Smooth muscle cell (in vitro differentiated cells): ENCODE measurements at regions not wholly inside any gene's neighbourhood (a gene's known extent, or its start where the extent isn't known, plus 50 kb on each side); places are given as distances from the start of the nearest gene placed in this dataset.

ENCODE experiments used
- DNase-seq: peaks from one replicate; lab custom pipeline; 2025; ENCODE audit not compliant: unreplicated experiment; lab: John Stamatoyannopoulos, UW
- H2AFZ ChIP-seq: fragments of 200-600 bp; sonication (generic); 2 replicates; pipeline ENCODE4 v1.6.0; 2016; ENCODE audit warnings: antibody characterized with exemption, low read depth, mild to moderate bottlenecking
- H3F3A ChIP-seq: fragments of 200-600 bp; sonication (generic); 2 replicates; pipeline ENCODE4 v1.6.0; 2017; ENCODE audit warnings: antibody characterized with exemption, low read depth
- H3K27ac ChIP-seq: fragments of 200-600 bp; sonication (generic); 2 replicates; pipeline ENCODE4 v1.5.1; 2016; ENCODE audit warnings: low read depth, mild to moderate bottlenecking
- H3K27me3 ChIP-seq: fragments of 200-600 bp; sonication (generic); 2 replicates; pipeline ENCODE4 v1.6.1; 2016; ENCODE audit warnings: low read depth, mild to moderate bottlenecking
- H3K36me3 ChIP-seq: fragments of 200-600 bp; sonication (generic); 2 replicates; pipeline ENCODE4 v1.5.1; 2016; ENCODE audit warnings: low read depth
- H3K4me1 ChIP-seq: fragments of 200-600 bp; sonication (generic); 2 replicates; pipeline ENCODE4 v1.5.1; 2016; ENCODE audit warnings: low read depth
- H3K4me2 ChIP-seq: fragments of 200-600 bp; sonication (generic); 2 replicates; pipeline ENCODE4 v1.6.0; 2016; ENCODE audit warnings: mild to moderate bottlenecking
- H3K4me3 ChIP-seq: fragments of 200-600 bp; sonication (generic); 2 replicates; pipeline ENCODE4 v1.5.1; 2016; ENCODE audit warnings: mild to moderate bottlenecking
- H3K79me2 ChIP-seq: fragments of 200-600 bp; sonication (generic); 2 replicates; pipeline ENCODE4 v1.6.0; 2016; ENCODE audit warnings: low read depth, mild to moderate bottlenecking
- H3K9ac ChIP-seq: fragments of 200-600 bp; sonication (generic); 2 replicates; pipeline ENCODE4 v1.6.0; 2016; ENCODE audit warnings: low read depth
- H3K9me3 ChIP-seq: fragments of 200-600 bp; sonication (generic); replicated peaks from 2 replicates; pipeline ENCODE4 v1.5.1; 2016; ENCODE audit warnings: low read depth
- H4K20me1 ChIP-seq: fragments of 200-600 bp; sonication (generic); 2 replicates; pipeline ENCODE4 v1.6.0; 2016; ENCODE audit warnings: low read depth
- CTCF ChIP-seq: fragments of 200-600 bp; sonication (generic); IDR thresholded peaks from 2 replicates; pipeline ENCODE4 v1.5.1; 2017; ENCODE audit warnings: borderline replicate concordance, mild to moderate bottlenecking, antibody characterized with exemption; ENCODE audit not compliant: insufficient read depth, poor library complexity, severe bottlenecking
- WGBS: methylation state at CpG from one replicate; pipeline ENCODE4 v1.1.7; 2016; ENCODE audit warnings: low lambda C conversion rate; 5-methylcytosine and 5-hydroxymethylcytosine counted together

- no peak for TF ChIP-seq CTCF
- no peak overlapping the region for H3K27ac ChIP-seq
- no peaks in the 10 kb centered on the region for H3F3A ChIP-seq
- 88% methylated on average over 5 of the region's 5 CpGs for WGBS
- no peaks in the 10 kb centered on the region for H3K36me3 ChIP-seq
- no peak overlapping the region for H3K4me3 ChIP-seq
- no peaks in the 10 kb centered on the region for H4K20me1 ChIP-seq
- no peak for DNase-seq
- no peak overlapping the region for H3K9ac ChIP-seq
- no peaks in the 10 kb centered on the region for H3K9me3 ChIP-seq
- H3K4me2 ChIP-seq = no peak overlapping the region
- no peak overlapping the region for H2AFZ ChIP-seq
- no peaks in the 10 kb centered on the region for H3K79me2 ChIP-seq
- no peaks in the 10 kb centered on the region for H3K27me3 ChIP-seq
- H3K4me1 ChIP-seq = no peaks in the 10 kb centered on the region
Observed at GRCh38 chr12:131208425-131208824, 254.7 kb downstream of the ADGRD1 start.

- Histone ChIP-seq H4K20me1 (no peaks in the 10 kb centered on the region), H3K9me3 (no peaks in the 10 kb centered on the region), H3K4me1 (no peaks in the 10 kb centered on the region), H3K9ac (no peak overlapping the region), H2AFZ (no peak overlapping the region), H3K36me3 (no peaks in the 10 kb centered on the region), H3K79me2 (no peaks in the 10 kb centered on the region), H3K27me3 (no peaks in the 10 kb centered on the region), H3K4me2 (no peak overlapping the region), H3F3A (no peaks in the 10 kb centered on the region), H3K4me3 (no peak overlapping the region), H3K27ac (no peak overlapping the region)
- 88% methylated on average over 21 of the region's 21 CpGs for WGBS
- no peak for DNase-seq
- no peak for TF ChIP-seq CTCF
Observed at GRCh38 chr12:131209082-131210070, 255.7 kb downstream of the ADGRD1 start.

- Histone ChIP-seq H3K36me3 (no peaks in the 10 kb centered on the region), H3K27ac (no peak overlapping the region), H3K9ac (no peak overlapping the region), H3K27me3 (no peaks in the 10 kb centered on the region), H3K79me2 (no peaks in the 10 kb centered on the region), H3K4me3 (no peak overlapping the region), H2AFZ (no peak overlapping the region), H4K20me1 (no peaks in the 10 kb centered on the region), H3F3A (no peaks in the 10 kb centered on the region), H3K9me3 (no peaks in the 10 kb centered on the region), H3K4me2 (no peak overlapping the region), H3K4me1 (no peaks in the 10 kb centered on the region)
- no peak for DNase-seq
- 85% methylated on average over 12 of the region's 13 CpGs for WGBS
- no peak for TF ChIP-seq CTCF
Observed at GRCh38 chr12:131210506-131211339, 257.0 kb downstream of the ADGRD1 start.
